Transverse colon (tissue), 4 donors: ENCODE measurements at regions not wholly inside any gene's neighbourhood (a gene's known extent, or its start where the extent isn't known, plus 50 kb on each side); places are given as distances from the start of the nearest gene placed in this dataset.

Experiments
- CTCF ChIP-seq, 5 experiments: fragments of 200-600 bp in 3 of 5; fragments of 450-650 bp in 2 of 5; sonication (generic) in 3 of 5; IDR thresholded peaks; 1 replicate in 2 of 5; 2 replicates in 3 of 5; pipeline ENCODE4 v1.5.1; 2016 to 2017; ENCODE audit warnings: antibody characterized with exemption in 5 of 5, inconsistent platforms in 3 of 5, mild to moderate bottlenecking in 2 of 5, moderate library complexity in 1 of 5
- EP300 ChIP-seq: sonication (generic); formaldehyde crosslinking; IDR thresholded peaks from one replicate; pipeline ENCODE4 v1.6.1; 2017; ENCODE audit warnings: antibody characterized with exemption, low read depth
- POLR2A ChIP-seq: fragments of 450-650 bp; IDR thresholded peaks from one replicate; pipeline ENCODE4 v1.6.1; 2016; ENCODE audit warnings: antibody characterized with exemption, mild to moderate bottlenecking, moderate library complexity
- POLR2AphosphoS5 ChIP-seq, 3 donors: sonication (generic); formaldehyde crosslinking; IDR thresholded peaks; one replicate each; pipeline ENCODE4 v1.6.1; 2016; ENCODE audit warnings: antibody characterized with exemption in 3 of 3

GRCh38 chr4:175035905-175036304 lies 117.7 kb downstream of the ADAM29 start:
- TF ChIP-seq CTCF (IDR thresholded peaks at IDR 0.05) (no peak), POLR2AphosphoS5 (IDR thresholded peaks at IDR 0.05) (no peak), POLR2A (no peak), EP300 (no peak)
